ENCODE measurements at regions not wholly inside any gene's neighbourhood (a gene's known extent, or its start where the extent isn't known, plus 50 kb on each side); places are given as distances from the start of the nearest gene placed in this dataset.
"Not testable (repeated sequence)": the region's sequence is repeated elsewhere in the genome, so short reads cannot be mapped to it uniquely, and the experiment has no call there.

- DNase-seq (ENCODE audit: extremely low spot score), result no peak
- CTCF ChIA-PET, result no interaction called here
- POLR2A ChIA-PET, result no interaction called here
- no peak for TF ChIP-seq NFRKB (IDR thresholded peaks at IDR 0.05)
- no peak for TF ChIP-seq SUZ12 (IDR thresholded peaks at IDR 0.05)
- no peak for TF ChIP-seq ZNF384 (IDR thresholded peaks at IDR 0.05)
- TF ChIP-seq BHLHE40 (IDR thresholded peaks at IDR 0.05; ENCODE audit: borderline replicate concordance), result no peak
- TF ChIP-seq FOXK2 (IDR thresholded peaks at IDR 0.05), result no peak
Measured at GRCh38 chr2:124983595-124983994, 958.5 kb downstream of the CNTNAP5 start.

- ChIA-PET CTCF (no interaction called here), POLR2A (no interaction called here)
- DNase-seq (ENCODE audit: extremely low spot score), result no peak
- no peak for TF ChIP-seq FOXK2 (IDR thresholded peaks at IDR 0.05)
- TF ChIP-seq, protein P1, sequence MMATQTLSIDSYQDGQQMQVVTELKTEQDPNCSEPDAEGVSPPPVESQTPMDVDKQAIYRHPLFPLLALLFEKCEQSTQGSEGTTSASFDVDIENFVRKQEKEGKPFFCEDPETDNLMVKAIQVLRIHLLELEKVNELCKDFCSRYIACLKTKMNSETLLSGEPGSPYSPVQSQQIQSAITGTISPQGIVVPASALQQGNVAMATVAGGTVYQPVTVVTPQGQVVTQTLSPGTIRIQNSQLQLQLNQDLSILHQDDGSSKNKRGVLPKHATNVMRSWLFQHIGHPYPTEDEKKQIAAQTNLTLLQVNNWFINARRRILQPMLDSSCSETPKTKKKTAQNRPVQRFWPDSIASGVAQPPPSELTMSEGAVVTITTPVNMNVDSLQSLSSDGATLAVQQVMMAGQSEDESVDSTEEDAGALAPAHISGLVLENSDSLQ (IDR thresholded peaks at IDR 0.05), result no peak
- TF ChIP-seq SP1 (IDR thresholded peaks at IDR 0.05), result no peak
- no peak for TF ChIP-seq LEF1 (IDR thresholded peaks at IDR 0.05; ENCODE audit: borderline replicate concordance)
- TF ChIP-seq ARNT (IDR thresholded peaks at IDR 0.05), result no peak
- no peak for TF ChIP-seq CTBP1 (IDR thresholded peaks at IDR 0.05; ENCODE audit: borderline replicate concordance)
- TF ChIP-seq FOXA1 (IDR thresholded peaks at IDR 0.05), result no peak
- TF ChIP-seq FOXM1 (IDR thresholded peaks at IDR 0.05; ENCODE audit: borderline replicate concordance), result no peak
- TF ChIP-seq L3MBTL2 (conservative IDR thresholded peaks at IDR 0.05), result no peak
- TF ChIP-seq ZNF384 (IDR thresholded peaks at IDR 0.05), result no peak
- TF ChIP-seq ELF4 (IDR thresholded peaks at IDR 0.05), result no peak
- no peak for TF ChIP-seq SUZ12 (IDR thresholded peaks at IDR 0.05)
Measured at GRCh38 chr2:124985270-124985669, 960.2 kb downstream of the CNTNAP5 start.

DNA sequence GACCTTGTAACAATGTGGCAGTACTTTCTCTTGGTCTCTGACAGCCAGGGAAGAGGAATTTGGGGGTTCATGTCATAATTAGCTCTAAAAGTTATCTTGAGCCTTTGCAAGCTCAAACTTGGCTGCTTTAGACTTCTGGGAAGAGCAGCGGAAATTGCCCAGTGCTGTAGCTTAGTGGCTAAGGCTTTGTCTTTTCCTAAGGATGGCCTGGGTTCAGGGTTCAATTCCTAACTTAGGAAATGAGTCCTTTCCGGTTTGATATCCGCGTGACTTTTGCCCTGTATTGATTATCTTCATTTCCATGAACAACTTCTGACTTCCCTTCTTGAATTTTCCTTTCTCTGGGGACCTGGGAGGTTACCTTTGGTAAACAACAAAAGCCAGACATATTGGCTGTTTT, 961.0 kb downstream of the CNTNAP5 start:
- ChIA-PET CTCF (no interaction called here), POLR2A (no interaction called here)
- DNase-seq (ENCODE audit: extremely low spot score), result no peak
- TF ChIP-seq ELF4 (IDR thresholded peaks at IDR 0.05) (no peak), HDGF (IDR thresholded peaks at IDR 0.05; ENCODE audit: borderline replicate concordance) (no peak), L3MBTL2 (conservative IDR thresholded peaks at IDR 0.05) (no peak), FOXK2 (IDR thresholded peaks at IDR 0.05) (no peak), LEF1 (IDR thresholded peaks at IDR 0.05; ENCODE audit: borderline replicate concordance) (no peak), ZNF384 (IDR thresholded peaks at IDR 0.05) (no peak), BHLHE40 (IDR thresholded peaks at IDR 0.05; ENCODE audit: borderline replicate concordance) (no peak), FOXA1 (IDR thresholded peaks at IDR 0.05) (no peak), FOXM1 (IDR thresholded peaks at IDR 0.05; ENCODE audit: borderline replicate concordance) (no peak), SP1 (IDR thresholded peaks at IDR 0.05) (no peak), ARNT (IDR thresholded peaks at IDR 0.05) (no peak), CTBP1 (IDR thresholded peaks at IDR 0.05; ENCODE audit: borderline replicate concordance) (no peak), NFRKB (IDR thresholded peaks at IDR 0.05) (no peak), SUZ12 (IDR thresholded peaks at IDR 0.05) (no peak), TARDBP (IDR thresholded peaks at IDR 0.05) (no peak)
- TF ChIP-seq, protein P1 (IDR thresholded peaks at IDR 0.05), result no peak

DNA sequence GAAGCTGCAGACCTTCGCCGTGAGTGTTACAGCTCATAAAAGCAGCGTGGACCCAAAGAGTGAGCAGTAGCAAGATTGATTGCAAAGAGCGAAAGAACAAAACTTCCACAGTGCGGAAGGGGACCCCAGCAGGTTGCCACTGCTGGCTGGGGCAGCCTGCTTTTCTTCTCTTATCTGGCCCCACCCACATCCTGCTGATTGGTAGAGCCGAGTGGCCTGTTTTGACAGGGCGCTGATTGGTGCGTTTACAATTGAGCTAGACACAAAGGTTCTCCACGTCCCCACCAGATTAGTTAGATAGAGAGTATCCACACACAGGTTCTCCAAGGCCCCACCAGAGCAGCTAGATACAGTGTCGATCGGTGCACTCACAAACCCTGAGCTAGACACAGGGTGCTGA, 961.8 kb downstream of the CNTNAP5 start:
- POLR2A ChIA-PET; DNase-seq (ENCODE audit: extremely low spot score); CTCF ChIA-PET: not testable (repeated sequence)

DNA sequence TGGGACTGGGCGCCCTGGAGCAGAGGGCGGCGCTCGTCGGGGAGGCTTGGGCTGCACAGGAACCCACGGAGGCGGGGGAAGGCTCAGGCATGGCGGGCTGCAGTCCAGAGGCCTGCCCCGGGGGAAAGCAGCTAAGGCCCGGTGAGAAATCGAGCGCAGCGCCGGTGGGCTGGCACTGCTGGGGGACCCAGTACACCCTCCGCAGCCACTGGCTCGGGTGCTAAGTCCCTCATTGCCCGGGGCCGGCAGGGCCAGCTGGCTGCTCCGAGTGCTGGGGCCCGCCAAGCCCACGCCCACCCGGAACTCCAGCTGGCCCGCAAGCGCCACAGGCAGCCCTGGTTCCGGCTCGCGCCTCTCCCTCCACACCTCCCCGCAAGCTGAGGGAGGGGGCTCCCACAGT, 962.3 kb downstream of the CNTNAP5 start:
- POLR2A ChIA-PET; DNase-seq (ENCODE audit: extremely low spot score); CTCF ChIA-PET: not testable (repeated sequence)

DNA sequence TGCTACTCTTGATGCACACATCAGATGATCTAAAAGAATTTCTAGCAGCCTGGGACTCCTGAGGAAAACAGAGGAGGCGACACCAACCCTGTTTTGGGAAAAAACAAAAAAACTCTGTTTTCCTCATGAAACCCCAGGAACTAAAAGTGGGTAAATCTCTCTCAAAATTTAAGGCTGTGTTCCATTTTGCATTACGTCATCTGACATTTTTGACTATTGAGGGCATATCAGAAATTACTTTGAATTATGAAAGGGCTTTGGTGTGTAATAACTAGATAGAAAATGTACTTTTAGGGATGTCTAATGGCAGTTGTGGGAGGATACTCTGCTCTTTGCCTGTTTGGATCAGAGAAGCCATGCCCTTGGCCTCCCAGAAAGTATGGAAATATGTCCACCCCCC, 963.0 kb downstream of the CNTNAP5 start:
- TF ChIP-seq NFRKB (IDR thresholded peaks at IDR 0.05) (no peak), SUZ12 (IDR thresholded peaks at IDR 0.05) (no peak), HDGF (IDR thresholded peaks at IDR 0.05; ENCODE audit: borderline replicate concordance) (no peak), SP1 (IDR thresholded peaks at IDR 0.05) (no peak), FOXK2 (IDR thresholded peaks at IDR 0.05) (no peak), FOXA1 (IDR thresholded peaks at IDR 0.05) (no peak)
- TF ChIP-seq, protein P1 (IDR thresholded peaks at IDR 0.05), result no peak
- CTCF ChIA-PET, result no interaction called here
- DNase-seq (ENCODE audit: extremely low spot score), result no peak
- POLR2A ChIA-PET, result no interaction called here

- ChIA-PET POLR2A (no interaction called here), CTCF (no interaction called here)
- no peak for DNase-seq (ENCODE audit: extremely low spot score)
- TF ChIP-seq, protein P1 (IDR thresholded peaks at IDR 0.05), result no peak
- TF ChIP-seq ZNF384 (IDR thresholded peaks at IDR 0.05) (no peak), NFRKB (IDR thresholded peaks at IDR 0.05) (no peak)
Measured at GRCh38 chr2:124988794-124989193, 963.7 kb downstream of the CNTNAP5 start.

Measured in HEK293T (cell line).